ENCODE measurements at regions not wholly inside any gene's neighbourhood (a gene's known extent, or its start where the extent isn't known, plus 50 kb on each side); places are given as distances from the start of the nearest gene placed in this dataset.

- no peaks in the 10 kb centered on the region for H3K9me3 ChIP-seq
- H3K27me3 ChIP-seq = no peaks in the 10 kb centered on the region
- WGBS, 4 donors = 85 to 88% (median 87%) methylated on average over 2 of the region's 2 CpGs
- ATAC-seq (no peak), DNase-seq (no peak)
- H3K4me3 ChIP-seq = no peak overlapping the region
- H3K36me3 ChIP-seq = no peaks in the 10 kb centered on the region
- H3K4me1 ChIP-seq = peaks cover 0 to 7% (median 0%) of the 10 kb centered on the region in 12 donors
- no peak overlapping the region for H3K27ac ChIP-seq
- TF ChIP-seq POLR2A (IDR thresholded peaks at IDR 0.05) (no peak), CTCF (IDR thresholded peaks at IDR 0.05) (no peak)
- intact Hi-C loops (cut with DNase I) = no loop called here
Observed at GRCh38 chr7:46685051-46685450, 764.0 kb upstream of the IGFBP3 start.

GRCh38 chr7:46682836-46683624 lies 762.0 kb upstream of the IGFBP3 start:
- no peak for DNase-seq
- ATAC-seq = no peak
- H3K36me3 ChIP-seq = no peaks in the 10 kb centered on the region
- H3K4me3 ChIP-seq = no peak overlapping the region
- intact Hi-C loops (cut with DNase I) = no loop called here
- TF ChIP-seq POLR2A (IDR thresholded peaks at IDR 0.05) (no peak), CTCF (IDR thresholded peaks at IDR 0.05) (no peak)
- H3K27ac ChIP-seq = no peak overlapping the region
- H3K9me3 ChIP-seq = no peaks in the 10 kb centered on the region
- H3K4me1 ChIP-seq = peaks cover 0 to 7% (median 0%) of the 10 kb centered on the region in 12 donors
- H3K27me3 ChIP-seq = no peaks in the 10 kb centered on the region
- 85 to 94% (median 87%) methylated on average over 7 of the region's 7 CpGs for WGBS, 4 donors

- DNase-seq (peak in 3 of 5 donors; percentile 16 to 30 (median 22)), ATAC-seq (peak in 2 of 4 donors; percentile 61 to 72)
- intact Hi-C loops (cut with DNase I) = no loop called here
- no peak overlapping the region for H3K4me3 ChIP-seq
- H3K36me3 ChIP-seq = no peaks in the 10 kb centered on the region
- no peak overlapping the region for H3K27ac ChIP-seq
- peaks cover 0 to 7% (median 0%) of the 10 kb centered on the region in 12 donors for H3K4me1 ChIP-seq
- WGBS, 4 donors = 17 to 53% (median 40%) methylated on average over 12 of the region's 12 CpGs
- H3K9me3 ChIP-seq = no peaks in the 10 kb centered on the region
- no peaks in the 10 kb centered on the region for H3K27me3 ChIP-seq
- TF ChIP-seq CTCF (IDR thresholded peaks at IDR 0.05) (no peak), POLR2A (IDR thresholded peaks at IDR 0.05) (no peak)
Observed at GRCh38 chr7:46681865-46682503, 760.9 kb upstream of the IGFBP3 start.

- Histone ChIP-seq H3K27ac (no peak overlapping the region), H3K9me3 (no peaks in the 10 kb centered on the region), H3K36me3 (no peaks in the 10 kb centered on the region), H3K4me1 (peaks cover 0 to 7% (median 0%) of the 10 kb centered on the region in 12 donors), H3K4me3 (no peak overlapping the region), H3K27me3 (no peaks in the 10 kb centered on the region)
- no peak for ATAC-seq
- DNase-seq = no peak
- WGBS, 4 donors = 91 to 96% (median 92%) methylated on average over 7 of the region's 7 CpGs
- intact Hi-C loops (cut with DNase I) = no loop called here
- TF ChIP-seq CTCF (IDR thresholded peaks at IDR 0.05) (no peak), POLR2A (IDR thresholded peaks at IDR 0.05) (no peak)
Observed at GRCh38 chr7:46680147-46680546, 759.1 kb upstream of the IGFBP3 start.

Data from heart left ventricle (tissue), 16 donors.